Fibroblast of skin of left biceps (primary cell): ENCODE measurements at regions not wholly inside any gene's neighbourhood (a gene's known extent, or its start where the extent isn't known, plus 50 kb on each side); places are given as distances from the start of the nearest gene placed in this dataset.
"Not testable (repeated sequence)": the region's sequence is repeated elsewhere in the genome, so short reads cannot be mapped to it uniquely, and the experiment has no call there.

ENCODE experiments used
- DNase-seq, 2 experiments: peaks; one replicate each; pipeline ENCODE4 v3.0.0-alpha.2; 2013; ENCODE audit warnings: low read depth in 2 of 2

DNA sequence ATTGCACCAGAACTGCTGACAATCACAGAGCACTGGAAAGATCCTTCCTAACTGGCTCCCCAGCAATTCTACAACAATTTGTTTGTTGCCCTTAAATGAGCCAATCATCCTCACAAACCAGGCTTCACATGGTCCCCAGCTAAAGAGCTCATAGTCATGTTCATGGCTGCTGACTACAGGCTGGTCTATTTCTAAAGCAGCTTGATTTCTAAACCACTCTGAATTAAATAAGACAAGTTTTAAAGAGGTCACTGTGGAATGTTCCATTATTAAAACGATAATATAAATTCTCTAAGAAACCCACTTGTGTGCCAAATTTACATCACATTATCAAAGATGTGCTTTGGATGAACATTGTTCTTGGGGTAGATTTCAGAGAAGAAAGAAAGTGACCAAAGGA, 110.7 kb downstream of the COPS8 start:
- no peak for DNase-seq

DNA sequence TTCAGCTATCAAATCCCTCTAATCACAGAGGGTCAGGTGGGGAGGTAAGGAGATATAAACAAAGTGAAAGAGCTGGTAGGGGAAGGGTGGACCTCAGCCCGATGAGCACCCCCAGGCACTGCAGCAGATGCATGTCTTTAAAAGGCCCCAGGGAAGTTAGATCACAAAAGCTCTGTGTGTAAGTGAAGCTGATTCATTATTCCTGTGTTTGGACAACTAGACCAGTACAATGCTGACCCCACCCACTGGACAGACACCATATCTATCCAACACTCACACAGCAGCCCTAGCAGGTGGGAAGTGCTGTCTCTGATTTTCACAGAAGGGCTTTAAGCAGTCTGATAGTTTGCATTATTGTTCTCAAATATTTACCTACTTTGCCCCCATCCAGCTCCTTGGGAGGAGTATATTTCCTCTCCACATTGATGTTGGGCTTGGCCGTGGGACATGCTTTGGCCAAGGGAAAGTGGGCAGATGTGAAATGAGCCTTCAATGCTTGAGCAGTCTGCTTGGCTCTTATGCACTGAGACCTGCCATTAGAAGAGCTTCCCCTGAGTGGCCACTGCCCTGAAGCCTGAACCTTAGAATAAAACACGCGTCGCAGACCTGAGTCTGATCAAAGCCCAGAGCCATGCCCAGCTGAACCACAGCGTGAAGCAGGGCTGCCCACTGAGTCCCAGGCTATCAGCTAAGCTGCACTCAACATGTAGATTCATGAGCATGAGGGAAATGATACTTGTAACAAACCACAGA, 111.4 kb downstream of the COPS8 start:
- no peak for DNase-seq

DNA sequence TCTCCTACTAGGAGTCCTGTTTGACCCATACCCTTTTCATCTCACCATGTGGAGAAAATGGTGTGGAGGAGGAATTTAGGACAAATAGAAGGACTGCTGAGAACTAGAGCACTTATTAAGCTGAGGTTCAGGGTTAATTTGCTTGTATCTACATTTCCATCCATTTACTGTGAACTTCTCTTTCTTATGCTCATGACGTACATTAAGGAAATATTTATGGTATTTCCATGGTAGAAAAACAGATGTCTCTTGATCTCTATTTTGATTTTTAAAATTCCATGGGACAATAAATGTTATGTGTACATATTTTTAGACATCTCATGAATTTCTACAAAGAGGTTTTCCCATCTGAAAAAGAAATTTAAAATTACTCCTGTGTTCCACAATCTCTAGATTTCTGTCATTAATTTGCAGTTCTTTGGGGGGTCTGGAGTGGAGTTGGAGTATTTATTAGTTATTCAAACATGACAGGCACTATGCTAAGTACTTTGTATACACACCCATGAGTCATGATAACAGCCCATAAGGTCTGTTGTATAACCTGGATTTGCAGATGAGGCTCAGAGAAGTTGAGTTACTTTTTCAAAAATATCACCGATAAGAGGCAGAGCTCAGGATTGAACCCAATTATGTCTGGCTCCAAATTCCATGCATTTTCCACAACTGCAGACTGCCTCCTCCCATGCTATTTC, 112.6 kb downstream of the COPS8 start:
- DNase-seq: no peak

DNA sequence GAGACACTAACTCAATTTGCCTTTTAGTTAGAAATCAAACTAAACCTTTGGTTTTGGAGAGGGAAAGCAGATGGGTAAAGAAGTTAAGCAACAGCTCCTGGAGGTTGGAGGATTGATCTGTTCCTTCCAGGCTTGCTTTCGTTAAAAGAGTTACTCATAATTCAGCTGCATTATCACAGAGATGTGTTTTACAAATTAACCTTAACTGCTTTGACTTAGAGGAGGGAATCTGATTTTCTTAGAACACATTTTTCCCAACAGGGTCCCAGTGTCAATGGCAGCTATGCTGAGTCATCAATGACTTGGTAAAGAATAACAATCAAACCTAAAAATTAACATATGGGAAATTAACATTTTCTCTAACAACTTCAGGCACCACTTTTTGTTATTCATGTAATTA, 113.4 kb downstream of the COPS8 start:
- DNase-seq: no peak

DNA sequence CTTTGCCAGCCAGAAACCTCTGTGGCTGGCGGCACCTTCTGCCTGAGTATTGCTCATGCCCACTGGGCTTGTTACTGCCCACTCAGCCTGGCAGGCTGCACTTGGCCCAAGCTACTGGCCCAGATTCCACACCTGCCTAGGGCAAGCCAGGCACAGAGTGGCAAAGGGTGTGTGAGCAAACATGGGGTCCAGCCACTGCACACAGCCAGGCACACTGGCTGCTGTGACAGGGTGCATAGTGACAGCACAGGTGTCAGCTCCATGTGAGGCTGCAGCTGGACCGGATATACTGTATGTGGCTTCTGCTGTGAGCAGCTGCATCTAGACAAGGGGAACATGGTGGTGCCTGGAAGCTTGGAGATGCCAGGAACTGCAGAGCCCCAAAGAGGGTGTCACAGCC, 113.9 kb downstream of the COPS8 start:
- no peak for DNase-seq

DNA sequence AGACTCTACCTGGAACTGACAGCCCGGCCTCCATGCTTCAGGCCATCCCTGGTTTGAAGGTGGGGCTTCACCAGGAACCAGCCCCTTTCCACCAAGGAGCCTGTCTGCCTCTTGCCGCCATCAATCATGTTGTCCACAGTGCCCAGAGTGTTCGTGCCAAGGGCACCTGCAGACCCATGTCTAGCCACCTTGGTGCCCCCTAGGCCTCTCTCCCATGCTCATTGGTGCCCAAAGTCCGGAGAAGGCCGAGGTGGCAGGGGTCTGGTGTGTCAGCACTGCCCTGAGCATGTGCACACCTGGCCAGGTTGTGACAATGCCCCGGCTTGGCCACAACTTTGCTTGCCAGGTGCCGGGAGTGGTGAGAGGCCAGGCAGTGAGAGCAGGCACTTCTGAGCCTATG, 114.8 kb downstream of the COPS8 start:
- no peak for DNase-seq

DNA sequence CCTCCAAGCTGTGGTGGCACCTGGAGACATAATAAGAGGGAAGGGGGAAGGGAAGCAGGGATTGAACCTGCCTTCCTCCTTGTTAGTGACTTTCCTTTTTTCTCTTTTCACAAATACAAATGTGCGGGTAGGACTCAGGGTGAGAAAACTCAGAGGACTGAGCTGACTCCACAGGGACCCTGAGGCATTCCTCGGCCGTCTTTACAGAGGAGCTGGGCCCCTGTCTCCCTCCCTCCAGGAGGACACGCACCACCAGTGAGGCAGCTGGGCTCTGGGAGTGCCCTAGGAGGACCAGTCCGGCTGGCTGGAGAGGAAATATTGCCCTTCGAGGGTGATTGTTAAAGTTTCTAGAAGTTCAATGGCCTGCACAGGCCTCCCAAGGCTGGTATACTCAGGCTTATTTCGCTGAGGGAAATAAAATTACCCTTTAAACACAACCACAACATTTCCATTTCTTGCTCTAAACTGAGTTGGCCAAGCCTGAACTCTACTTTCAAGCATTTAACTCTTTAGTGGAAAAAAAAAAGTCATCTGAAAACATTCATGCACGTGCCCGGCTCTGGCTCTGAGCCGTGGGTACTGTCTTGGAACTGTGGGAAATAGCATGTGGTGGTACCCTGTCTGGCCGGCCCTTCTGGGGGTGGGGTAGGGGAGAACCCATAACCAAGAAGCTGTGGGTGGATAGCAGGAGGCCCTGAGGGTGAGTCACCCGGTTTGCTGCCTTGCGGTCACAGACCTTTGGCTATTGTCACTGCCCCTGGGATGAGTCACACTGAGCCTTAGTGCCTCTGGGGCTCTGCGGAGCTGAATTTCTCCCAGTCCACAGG, 116.0 kb downstream of the COPS8 start:
- no peak for DNase-seq

DNA sequence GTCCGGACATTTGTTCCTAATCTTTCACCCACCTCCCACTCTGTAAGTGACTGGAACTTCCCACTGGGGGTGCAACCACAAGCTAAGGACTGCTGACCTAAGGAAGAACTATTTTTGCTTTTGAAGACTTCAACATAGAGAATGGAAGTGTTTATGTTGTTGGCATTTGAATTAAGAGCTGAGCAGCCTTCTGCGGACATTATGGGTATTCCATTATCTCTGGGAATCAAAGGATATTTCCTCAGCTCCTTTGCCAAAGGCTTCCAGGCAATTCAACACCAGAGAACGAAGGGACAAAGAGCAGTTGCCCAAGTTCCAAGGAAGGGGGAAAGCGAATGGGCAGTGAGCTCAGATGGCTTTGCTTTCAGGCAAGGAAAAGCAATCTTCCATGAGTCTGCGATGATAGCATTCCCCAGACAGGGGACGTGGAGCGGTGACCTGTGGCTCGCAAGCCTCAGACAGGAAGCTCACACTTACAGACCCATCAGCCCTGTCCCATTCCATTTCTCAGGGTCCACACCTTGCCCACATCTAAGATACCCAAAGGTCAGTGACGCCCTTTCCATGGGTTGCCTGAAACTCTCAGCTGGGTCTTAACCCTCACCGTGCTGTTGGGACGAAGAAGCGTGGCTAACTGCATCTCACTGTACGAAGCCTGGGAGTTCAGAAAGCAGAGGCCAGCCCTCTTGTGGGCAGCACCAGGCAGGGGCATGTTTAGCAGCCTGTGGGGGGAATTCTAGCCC, 116.8 kb downstream of the COPS8 start:
- no peak for DNase-seq

DNA sequence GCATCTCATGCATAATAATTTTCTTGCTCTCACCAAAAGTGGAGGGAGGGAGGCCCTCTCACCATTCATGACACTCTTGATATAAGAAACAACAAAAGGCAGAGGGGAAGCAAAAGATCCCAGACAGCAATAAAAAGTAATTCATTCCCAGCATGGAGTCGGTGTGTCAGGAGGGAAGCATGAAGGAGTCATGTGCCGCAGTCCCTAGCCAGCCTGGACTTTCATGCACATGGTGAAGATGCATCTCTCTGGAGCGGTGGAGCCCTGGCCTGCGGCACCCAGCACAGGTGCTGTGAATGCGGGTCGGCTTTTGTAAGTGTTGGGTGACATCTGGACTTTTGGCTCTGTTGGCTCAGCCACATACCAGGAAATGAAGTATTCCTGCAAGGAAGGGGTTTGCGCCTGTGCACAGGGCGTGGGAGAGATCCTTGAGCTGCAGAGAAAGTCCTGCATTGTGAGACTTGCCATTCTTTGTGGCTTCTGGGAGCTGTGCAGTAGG, 119.4 kb downstream of the COPS8 start:
- DNase-seq: no peak

DNA sequence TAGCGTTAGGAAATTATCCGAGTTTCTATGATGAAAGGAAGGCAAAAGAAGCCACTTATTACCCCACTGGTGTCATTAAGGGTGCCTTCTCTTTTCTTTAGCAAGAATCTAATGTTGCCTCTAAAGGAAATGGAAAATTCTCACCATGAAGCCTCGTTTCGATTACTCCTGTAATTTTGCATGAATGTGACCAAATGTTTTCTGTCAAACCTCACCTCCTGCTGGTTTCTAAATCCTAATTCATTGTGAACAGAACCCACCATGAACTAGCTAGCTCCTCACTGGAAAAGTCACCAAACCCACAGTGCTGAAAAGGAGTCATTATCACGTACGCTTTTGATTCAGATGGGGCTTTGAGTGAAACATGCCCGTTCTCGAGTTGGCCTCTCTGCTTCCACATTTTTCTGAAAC, 119.9 kb downstream of the COPS8 start:
- DNase-seq: no peak

DNA sequence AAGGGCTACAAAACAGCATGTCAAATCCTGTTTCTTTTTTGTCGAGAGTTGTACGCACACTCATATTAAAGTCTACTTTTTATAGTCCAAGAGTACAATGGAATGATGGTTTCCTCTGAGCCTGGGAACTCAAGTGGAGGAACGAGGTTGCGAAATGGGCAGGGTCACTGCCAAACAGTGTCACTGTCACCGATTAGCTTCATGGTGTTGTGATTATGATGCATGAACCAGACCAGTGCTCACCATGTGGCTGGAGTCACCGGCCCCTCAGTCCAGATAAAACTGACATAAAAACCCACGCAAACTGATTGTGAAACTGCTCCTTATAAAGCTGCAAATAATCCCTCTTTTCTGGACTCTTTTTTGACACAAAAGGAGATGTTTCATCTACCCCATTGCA, 122.0 kb downstream of the COPS8 start:
- no peak for DNase-seq

DNA sequence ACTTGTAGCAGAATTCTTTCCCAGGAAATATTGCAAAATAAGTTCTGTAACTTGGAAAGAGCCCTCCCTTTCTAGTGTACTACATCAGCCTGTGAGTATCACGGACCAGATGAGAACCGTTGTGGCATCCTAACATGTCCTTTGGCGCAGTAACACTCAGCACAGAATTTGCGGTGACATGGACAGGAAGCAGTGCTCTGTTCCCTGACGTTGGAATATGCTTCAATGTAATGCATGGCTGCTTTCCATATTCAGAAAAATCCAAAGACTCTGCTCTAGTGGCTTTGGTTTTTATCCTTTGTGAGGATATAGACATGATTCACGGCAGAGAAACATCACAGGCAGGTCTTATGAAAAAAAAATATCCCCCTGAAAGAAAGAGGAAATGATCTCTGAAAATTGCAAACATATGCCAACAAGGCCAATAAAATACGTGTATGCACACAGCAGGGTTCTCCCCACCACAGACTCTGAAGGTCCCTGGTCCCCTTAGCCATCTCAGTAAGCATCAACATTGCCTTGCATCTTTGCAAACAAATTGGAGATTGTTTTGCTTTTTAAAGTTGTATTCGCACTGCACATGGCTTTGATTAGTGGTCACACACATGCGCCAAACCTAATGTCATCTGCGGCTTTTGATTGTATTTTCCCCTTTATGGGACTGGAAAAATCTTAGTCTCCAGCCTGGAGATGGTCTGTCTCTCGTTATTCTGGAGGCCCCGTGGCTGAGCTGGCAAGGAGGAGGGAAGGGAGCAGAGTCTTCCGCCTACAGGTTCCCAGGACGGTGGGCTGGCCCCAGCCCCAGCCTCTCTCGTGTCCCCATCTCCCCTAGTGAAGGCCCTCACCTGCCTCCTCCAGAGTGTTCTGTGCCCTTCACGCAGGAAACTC, 122.9 kb downstream of the COPS8 start:
- DNase-seq: peak; percentile 99 to 100

DNA sequence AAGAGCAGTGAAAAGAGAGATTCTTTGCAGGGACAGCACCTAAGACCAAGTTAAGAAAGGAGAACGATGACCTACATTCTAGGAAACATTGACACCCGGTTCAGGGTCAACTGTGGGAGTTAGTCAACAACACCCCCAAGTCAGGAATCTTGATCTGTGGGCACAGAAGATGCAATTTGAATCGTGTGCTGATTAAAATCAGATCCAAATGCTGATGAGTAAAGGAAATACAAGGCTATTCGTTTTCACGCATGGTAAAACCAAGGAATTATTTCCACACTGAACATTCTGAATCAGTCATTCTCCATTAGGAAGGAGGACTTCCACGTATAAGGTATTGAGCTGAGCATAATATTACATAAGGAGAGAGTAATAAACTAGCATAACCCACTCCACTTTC, 124.2 kb downstream of the COPS8 start:
- no peak for DNase-seq

DNA sequence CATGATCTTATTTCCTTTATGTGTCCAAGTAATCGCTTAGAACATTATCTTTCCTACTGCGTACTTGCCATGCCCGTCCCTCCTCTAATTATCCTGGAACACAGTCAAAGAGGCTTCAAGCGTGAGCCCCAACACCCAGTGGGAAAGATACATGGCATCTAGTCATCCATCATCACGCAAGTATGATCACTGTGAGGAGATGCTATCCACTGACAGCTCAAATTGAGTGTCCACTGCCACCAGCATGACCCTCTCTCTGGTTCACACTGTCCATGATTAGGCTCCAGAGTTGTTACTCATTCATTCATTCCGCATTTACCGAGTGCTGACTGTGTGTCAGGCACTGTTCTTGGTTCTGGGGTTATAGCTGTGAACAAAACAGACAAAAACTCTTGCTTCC, 124.6 kb downstream of the COPS8 start:
- no peak for DNase-seq

DNA sequence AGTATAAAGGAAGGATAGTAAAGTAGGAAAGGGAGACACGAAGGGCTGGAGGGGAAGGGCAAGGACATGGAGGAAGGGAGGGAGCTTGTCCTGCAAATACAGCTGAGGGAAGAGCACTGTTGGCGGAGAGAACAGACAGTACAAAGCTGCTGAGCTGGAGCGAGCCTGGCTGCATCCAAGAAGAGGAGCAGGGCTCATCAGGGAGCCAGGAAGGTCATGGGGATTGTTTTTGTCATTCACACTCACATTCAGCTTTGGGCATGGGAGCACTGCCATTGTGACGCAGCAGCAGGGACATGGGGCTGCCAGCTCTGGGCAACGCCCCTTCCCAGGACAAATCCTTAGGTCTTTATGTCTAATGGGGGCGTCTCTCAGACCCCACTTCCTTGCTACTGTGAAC, 125.1 kb downstream of the COPS8 start:
- no peak for DNase-seq

DNA sequence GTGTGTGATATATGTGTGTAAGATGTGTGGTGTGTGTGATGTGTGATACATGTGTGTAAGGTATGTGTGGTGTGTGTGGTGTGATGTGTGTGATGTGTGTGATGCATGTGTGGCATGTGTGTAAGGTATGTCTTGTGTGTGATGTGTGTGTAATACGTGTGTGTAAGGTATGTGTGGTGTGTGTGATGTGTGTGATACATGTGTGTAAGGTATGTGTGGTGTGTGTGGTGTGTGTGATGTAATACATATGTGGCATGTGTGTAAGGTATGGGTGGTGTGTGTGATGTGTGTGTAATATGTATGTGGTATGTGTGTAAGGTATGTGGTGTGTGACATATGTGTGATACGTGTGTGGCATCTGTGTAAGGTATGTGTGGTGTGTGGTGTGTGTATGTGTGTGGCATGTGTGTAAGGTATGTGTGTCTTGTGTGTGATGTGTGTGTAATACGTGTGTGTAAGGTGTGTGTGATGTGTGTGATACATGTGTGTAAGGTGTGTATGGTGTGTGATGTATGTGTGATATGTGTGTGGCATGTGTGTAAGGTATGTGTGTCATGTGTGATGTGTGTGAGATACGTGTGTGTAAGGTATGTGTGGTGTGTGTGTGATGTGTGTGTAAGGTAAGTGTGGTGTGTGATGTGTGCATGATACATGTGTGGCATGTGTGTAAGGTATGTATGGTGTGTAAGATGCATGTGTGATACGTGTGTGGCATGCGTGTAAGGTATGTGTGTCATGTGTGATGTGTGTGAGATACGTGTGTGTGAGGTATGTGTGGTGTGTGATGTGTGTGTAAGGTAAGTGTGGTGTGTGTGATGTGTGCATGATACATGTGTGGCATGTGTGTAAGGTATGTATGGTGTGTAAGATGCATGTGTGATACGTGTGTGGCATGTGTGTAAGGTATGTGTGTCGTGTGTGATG, 126.9 kb downstream of the COPS8 start:
- not testable (repeated sequence) for DNase-seq

DNA sequence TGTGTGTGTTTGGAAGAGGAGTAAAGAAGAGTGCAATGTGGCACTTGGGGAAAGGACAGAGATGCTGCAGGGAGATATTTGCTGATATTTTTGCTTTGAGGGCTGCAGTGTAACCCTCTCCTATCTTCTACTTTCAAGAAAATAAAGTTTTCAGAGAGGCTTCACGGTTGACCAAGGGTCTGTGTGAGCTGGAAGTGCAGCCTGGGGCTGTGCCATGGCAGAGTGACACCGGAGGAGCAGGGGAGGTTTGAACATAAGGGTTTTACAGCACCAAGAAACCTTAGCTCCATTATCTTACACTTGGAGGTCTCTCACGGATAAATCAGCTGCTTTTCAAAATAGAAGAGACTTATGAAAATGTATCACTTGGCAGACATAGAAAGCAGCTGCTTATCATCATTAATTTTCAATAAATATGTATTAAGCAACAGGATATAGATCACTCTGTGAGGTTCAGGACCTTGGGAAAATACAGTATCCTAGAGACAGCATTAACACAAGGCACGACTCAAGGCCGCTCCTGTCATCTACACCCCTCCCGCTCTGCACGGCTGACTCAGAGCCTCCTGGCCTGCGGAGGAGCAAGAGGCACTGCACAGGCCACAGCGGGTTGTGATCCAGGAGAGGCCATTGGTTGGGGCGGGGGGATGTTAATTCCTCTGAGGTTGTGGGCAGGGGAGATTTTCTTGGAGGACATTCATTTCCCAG, 127.8 kb downstream of the COPS8 start:
- DNase-seq: no peak

DNA sequence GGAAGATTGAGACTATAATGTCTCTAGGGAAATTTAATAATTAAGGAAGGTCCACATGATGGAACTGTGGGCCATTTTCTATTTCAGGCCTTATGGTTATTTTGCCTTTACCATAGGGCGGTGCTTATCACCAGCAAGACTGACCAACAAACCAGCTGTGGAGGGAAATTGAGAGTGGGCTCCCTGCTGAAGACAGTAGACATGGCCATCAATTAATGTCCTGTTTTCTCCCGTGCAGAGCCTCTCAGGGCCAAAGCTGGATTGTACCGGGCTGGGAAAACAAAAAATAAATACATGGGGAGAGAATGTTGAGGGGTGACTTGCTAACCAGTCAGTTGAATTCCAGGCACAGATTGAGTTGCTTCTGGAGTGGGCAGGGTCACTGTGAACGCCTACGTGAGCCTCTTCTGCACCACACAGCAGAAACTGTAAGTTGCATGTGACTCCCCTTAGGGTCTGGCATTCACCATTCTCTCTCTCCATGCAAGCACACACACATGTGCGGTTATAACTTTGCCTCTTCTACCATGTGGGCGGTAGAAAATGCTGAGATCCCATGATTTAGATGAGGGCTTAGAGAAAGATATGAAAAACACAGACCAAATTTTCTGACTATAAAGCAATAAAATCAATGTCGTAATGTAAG, 128.5 kb downstream of the COPS8 start:
- no peak for DNase-seq

DNA sequence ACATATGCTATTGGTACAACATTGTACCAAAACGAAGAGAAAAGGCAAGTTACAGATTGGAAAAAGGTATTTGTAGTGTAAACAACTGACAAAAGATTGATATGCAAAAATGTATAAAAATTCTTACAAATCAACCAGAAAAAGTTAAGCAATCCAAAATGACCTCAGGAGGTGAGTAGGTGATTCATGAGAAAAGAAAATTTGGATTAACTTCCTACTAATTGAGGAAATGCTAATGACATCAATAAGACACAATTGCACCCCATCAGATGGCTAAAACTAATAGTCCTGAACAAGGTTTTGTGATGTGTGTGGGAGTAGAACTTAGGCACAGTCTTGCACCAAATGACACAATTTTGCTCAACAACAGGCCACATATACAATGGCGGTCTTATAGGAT, 129.3 kb downstream of the COPS8 start:
- no peak for DNase-seq
